Frontal cortex (tissue), 3 donors: ENCODE measurements at regions not wholly inside any gene's neighbourhood (a gene's known extent, or its start where the extent isn't known, plus 50 kb on each side); places are given as distances from the start of the nearest gene placed in this dataset.

Experiments
- DNase-seq, 2 donors: peaks; one replicate each; pipeline ENCODE4 v3.0.0; 2012; ENCODE audit warnings: low spot score in 2 of 2
- FAIRE-seq: peaks from 2 replicates; lab custom pipeline; 2012; peaks lifted over from hg19 to GRCh38; lab: Jason Lieb, UNC
- donor health status: control.
- donor health status: control.
- donor health status: control.

- DNase-seq (no peak), FAIRE-seq (no peak)
These were observed 227.2 kb upstream of the ATP2B1 start for GRCh38 chr12:89935850-89936249.

- no peak for DNase-seq
These were observed 225.3 kb upstream of the ATP2B1 start for GRCh38 chr12:89933911-89934310.

DNA sequence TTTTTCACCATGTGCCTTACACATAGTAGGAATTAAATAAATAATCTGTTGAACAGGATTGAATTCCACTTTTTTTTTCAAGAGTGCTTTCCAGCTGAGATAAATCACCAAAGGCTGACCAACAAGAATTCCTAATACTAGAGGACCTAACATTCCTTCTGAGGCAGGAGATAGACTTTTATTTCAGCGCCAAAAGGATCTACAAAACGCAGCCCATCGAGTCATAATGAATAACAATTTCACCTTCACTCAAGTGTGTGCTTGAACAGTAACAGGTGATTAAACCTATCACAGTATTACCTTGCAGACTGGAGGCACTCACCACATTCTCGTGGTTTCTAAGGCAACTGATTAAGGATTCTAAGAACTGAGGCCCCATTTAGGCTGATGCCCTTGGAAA lies 224.3 kb upstream of the ATP2B1 start:
- no peak for DNase-seq
- no peak for FAIRE-seq

More at GRCh38 chr12:89933911-89934310, 225.3 kb upstream of the ATP2B1 start:
- no peak for FAIRE-seq

GRCh38 chr12:89928467-89928866 lies 219.8 kb upstream of the ATP2B1 start:
- FAIRE-seq (no peak), DNase-seq (no peak)

- DNase-seq (no peak), FAIRE-seq (no peak)
These were observed 218.6 kb upstream of the ATP2B1 start for GRCh38 chr12:89927226-89927698.

- DNase-seq (no peak), FAIRE-seq (no peak)
These were observed 215.6 kb upstream of the ATP2B1 start for GRCh38 chr12:89924191-89924590.

DNA sequence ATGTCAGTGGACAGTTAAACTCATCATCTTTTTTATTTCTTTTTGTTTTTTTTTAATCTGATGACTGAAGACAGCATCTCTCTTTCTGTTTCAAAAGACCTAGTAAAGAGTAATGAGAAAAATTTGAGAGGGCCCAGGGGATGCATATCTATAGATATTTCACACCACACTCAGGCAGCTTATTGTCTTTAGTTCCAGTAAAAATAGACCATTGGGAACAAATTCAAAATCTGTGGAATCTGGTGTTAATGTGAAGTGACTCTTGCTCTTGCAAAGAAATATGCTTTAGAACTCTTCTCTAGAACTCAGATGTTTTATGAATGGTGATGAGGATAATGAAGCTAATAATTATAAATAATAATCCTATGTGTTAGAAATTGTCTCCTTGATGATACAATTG lies 214.5 kb upstream of the ATP2B1 start:
- FAIRE-seq (no peak), DNase-seq (no peak)

DNA sequence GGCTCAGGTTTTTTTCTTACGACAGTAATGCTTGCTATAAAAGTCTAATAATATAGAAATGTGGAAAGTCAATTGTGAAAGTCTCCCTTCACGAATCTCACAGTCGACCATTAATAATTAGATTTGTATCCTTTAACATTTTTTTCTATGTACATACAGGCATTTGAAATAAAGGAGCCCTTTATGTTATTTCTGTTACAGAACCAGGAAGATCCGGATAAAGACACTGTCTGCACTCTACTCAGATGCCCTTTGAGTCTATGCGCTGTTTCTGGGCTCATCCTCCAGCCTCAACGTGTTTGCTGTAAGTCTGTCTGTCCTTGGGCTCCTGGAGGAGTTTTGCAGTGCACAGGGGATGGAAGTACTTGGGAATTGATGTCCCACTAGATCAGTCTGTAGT lies 212.2 kb upstream of the ATP2B1 start:
- FAIRE-seq = no peak
- DNase-seq = no peak

- no peak for DNase-seq
- no peak for FAIRE-seq
These were observed 210.7 kb upstream of the ATP2B1 start for GRCh38 chr12:89919241-89919906.

DNA sequence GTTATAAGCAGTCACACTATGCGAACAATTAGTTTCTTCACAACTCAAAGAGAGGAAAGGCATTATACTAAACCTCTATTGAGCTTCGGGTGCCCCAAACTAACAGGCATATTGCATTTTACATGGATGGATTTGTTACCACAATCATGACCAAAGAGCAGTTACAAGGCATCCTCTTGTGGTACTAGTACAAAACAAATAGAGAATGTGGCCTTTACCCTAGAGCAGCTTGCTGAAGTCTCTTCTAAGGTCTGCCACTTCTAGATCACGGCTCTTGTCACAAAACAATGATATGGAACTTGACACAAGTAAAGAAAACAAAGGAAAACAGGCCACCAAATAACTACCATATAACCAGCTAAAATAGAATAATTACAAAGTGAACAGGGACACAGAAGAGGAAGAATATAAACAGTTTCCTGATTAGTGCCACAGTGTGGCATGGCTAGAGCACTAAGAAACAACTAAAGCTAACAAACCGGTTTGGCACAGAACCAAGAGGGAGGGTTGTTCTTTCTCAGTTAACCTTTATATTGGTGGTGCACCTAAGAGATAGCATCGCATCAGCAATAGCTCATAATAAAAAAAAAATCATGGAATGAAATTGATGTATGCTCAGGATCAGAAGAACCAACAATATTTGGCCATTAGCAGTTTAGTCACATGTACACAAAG lies 209.7 kb upstream of the ATP2B1 start:
- no peak for FAIRE-seq
- DNase-seq = no peak

- no peak for FAIRE-seq
These were observed 201.1 kb upstream of the ATP2B1 start for GRCh38 chr12:89909753-89910152.

GRCh38 chr12:89907659-89908058 lies 199.0 kb upstream of the ATP2B1 start:
- FAIRE-seq = no peak
- DNase-seq = no peak

More at GRCh38 chr12:89909753-89910152, 201.1 kb upstream of the ATP2B1 start:
- DNase-seq = no peak

DNA sequence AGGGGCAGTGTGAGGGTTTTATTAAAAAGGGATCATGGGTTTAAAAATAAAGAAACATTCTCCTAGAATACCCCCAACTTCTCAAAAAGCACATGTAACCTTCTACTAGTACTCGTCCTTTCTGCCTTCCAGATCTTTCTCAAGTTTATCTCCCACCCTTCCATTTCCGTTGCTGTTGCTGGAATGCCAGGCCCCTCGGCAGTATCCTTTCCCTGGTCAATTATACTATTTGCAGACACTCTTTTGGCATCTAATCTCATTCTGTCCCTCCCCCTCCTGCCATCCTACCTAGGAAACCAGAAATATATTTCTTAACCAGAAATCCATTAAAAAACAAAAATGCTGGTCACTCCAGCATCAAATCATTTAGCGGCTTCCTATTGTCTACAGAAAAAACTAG lies 198.2 kb upstream of the ATP2B1 start:
- FAIRE-seq = no peak
- DNase-seq = no peak

DNA sequence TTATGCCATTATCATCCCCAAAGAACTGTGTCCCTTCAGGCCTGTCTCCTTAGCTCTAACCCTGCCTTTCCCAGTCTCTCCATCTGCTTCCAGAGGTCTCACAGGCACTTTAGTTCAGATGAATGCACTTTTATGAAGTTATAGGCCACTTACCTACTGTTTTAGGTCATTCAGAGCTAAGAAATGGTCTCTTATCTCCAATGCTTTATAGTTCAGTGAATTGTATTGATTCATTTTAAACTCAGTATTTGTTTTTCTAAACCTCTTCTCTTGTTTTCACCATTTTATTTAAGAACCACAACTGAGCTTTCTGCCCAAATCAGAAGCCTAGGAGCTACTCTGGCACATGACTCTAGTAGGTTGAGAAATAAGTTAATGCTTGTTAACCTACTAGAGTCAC lies 197.5 kb upstream of the ATP2B1 start:
- DNase-seq (no peak), FAIRE-seq (no peak)

DNA sequence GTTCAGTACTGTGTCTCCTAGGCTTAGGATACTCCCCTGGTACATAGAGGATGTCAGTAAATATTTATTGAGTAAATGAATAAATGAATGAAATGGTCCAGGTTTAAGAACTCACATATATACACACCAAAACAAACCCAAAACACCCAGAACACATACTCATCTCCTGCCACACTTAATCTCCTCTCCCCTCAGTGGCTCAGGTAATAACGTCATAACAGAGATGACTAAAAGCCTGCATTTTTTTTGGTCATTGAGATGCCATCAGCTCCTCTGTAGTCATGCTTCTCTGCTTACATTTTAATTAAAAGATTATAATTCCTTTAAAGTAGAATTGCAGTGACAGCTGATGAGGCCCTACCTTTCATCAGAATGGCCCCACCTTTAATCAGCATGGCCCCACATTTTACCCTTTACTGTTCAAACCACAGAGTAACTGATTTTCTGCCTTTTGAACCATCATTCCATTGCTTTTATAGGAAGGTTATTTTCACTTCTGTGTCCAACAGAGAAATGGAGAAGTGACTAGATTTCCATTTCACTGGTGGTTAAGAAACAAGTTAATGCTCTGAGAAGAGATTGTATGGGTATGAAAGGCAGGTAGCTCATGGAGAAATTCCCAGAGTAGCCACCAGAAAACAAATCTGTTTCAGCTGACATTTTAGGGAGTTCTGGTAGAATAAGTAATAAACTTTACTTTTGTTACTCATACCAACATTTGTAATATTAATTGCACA lies 193.4 kb upstream of the ATP2B1 start:
- no peak for FAIRE-seq

DNA sequence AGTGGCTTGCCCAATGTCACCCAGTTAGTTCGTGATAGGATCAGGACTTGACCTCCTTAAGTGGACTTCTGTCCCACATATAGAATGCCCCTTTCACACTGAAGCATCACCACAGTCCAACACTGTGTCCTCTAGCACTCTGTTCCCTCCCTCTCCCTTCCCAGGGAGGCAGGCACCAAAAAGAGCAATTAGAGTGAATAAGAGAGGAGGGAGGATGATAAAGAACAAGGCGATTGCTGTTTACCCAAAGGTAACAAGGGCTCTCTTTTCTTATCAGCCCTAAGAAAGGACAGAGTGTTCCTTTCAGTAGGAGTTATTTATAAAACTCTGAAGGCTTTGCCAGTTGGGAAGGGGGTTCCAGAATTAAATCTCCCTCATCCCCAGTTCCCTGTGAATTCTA lies 192.7 kb upstream of the ATP2B1 start:
- DNase-seq = no peak
- FAIRE-seq = no peak

More for the DNA sequence above, 193.4 kb upstream of the ATP2B1 start:
- DNase-seq = no peak

- FAIRE-seq = no peak
- DNase-seq = no peak
These were observed 191.0 kb upstream of the ATP2B1 start for GRCh38 chr12:89899651-89900050.

DNA sequence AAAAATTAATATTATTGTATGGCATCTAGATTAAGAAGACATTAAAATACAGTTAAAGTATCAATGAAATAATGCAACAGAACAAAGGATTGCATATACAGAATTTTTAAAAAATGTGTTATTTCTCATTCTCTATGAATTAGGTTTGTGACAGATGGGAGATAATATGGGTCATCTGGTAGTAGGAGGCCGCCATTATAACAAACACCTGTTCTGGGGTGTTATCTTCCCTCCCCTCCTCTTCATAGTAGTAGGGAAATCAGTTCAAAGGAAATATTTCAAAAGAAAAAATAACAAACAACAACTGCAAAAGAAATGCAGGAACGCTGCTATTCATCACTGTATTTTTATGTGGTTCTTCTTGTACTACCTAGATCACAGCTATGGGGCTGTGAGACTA lies 187.0 kb upstream of the ATP2B1 start:
- DNase-seq (no peak), FAIRE-seq (no peak)

GRCh38 chr12:89895101-89895500 lies 186.5 kb upstream of the ATP2B1 start:
- DNase-seq (no peak), FAIRE-seq (no peak)

DNA sequence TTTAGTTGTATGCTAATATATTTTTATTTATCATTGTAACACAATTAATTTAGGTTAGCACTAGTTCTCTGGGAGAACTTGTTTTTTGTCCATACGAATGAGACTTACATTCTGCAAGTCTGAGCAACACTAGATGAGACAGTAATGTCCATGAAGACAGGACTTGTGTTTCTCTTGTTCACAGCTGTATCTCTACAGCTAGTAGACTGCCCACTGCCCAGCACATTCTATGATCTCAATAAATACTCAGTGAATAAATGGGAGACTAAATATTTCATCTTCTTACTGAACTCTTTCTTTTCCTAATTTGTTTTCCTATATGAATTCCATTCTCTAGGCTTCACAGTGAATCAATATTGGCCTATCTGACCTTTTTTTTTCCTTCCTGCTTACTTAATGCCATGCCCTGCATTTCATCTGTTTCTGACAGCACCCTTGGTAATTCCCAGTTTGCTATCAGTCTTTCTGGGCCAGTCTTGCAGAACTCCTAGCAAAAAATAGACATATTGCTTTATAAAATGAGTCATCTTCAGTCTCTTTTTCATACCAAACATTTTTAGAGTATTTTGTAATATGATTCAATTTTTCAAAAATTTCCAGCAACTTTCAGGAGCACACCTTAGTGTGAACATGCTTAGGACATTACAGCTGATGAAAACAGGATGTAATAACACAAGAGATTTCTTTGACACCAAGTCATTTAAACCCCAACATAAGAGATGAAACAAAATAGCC lies 185.5 kb upstream of the ATP2B1 start:
- no peak for FAIRE-seq
- DNase-seq = no peak
